HG03175 (cell line): ENCODE measurements at regions not wholly inside any gene's neighbourhood (a gene's known extent, or its start where the extent isn't known, plus 50 kb on each side); places are given as distances from the start of the nearest gene placed in this dataset.
A peak's percentile ranks its signal among the peaks of the same experiment; 100 is the strongest.
"Not testable (repeated sequence)": the region's sequence is repeated elsewhere in the genome, so short reads cannot be mapped to it uniquely, and the experiment has no call there.

ENCODE experiments used
- ATAC-seq: cut with Tn5 transposase; IDR thresholded peaks from one replicate; pipeline ENCODE4 v1.9.1; 2021; ENCODE audit warnings: mild to moderate bottlenecking, moderate library complexity; ENCODE audit not compliant: unreplicated experiment

DNA sequence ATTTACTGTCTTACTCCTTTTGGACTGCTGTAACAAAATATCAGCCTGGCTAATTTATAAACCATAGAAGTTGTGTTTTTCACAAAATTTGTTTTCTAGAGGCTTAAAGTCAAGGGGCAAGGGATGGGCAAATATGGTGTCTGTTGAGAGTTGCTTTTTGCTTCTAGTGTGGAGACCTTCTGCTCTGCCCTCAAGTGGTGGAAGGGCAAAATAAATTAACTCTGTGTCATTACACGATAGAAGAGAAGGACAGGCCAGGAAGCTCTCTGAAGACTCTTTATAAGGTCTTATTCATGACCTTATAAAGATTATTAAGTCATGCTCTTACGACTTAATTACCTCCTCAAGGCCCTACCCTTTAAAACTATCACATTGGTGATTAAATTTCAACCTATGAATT, 181.2 kb upstream of the LRATD1 start:
- ATAC-seq: no peak

GRCh38 chr2:14454202-14454601, 178.3 kb upstream of the LRATD1 start:
- no peak for ATAC-seq

DNA sequence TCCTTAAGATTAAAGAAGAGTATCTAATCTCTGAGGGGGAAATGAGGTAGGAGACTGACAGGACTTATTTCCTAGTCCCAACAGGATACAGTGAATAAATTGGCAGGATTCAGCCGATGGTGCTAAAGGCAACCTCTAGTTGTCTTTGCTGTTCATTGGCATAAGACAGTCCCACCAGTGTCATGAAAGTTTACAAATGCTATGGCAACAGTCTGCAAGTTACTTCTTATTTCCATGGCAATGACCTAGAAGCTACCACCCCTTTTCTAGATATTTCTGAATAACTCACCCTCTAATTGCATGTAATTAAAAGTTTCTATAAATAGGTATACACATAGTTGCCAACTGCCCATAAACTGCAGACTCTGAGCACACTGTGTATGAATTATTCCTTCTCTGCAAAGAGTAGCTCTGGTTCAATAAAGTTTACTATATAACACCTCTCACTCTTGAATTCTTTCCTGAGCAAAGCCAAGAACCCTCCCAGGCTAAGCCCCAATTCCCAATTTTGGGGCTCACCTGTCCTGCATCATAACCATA, 172.7 kb upstream of the LRATD1 start:
- no peak for ATAC-seq

DNA sequence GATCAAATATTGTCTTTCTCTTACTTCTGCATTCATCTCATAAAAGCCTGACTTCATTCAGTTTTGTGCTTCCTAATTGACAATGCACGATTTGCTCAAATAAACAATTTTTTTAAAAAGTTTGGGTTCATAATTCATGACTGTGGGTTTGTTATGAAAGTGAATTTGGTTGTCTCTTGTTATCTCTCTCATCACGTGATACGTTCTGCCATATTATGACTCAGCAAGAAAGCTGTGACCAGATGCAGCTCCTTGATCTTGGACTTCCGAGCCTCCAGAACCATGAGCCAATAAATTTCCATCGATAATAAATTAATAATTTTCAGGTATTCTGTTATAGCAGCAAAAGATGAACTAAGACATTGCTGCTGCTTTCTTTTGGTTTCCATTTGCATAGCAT, 156.5 kb upstream of the LRATD1 start:
- no peak for ATAC-seq

DNA sequence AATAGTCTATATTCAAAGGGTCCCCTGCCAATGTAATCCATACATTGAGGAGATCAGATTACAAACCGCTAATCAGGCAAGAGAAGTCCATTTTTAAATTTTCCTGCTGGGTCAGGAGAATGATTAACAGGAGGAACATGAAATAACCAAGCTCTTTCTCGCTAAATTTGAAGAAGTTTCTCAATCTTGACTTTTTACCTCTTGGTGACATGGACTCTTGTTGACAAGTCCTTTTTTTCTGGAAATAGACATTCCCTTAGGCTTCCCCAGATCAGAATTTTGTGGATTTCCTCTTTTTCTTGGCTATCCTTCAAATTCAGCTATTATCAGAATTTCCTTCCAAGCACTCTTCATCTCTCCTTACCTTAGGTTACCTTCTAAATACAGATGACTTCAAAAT, 153.0 kb upstream of the LRATD1 start:
- ATAC-seq: no peak

GRCh38 chr2:14480120-14480519, 152.4 kb upstream of the LRATD1 start:
- no peak for ATAC-seq

GRCh38 chr2:14480906-14481305, 151.6 kb upstream of the LRATD1 start:
- no peak for ATAC-seq

DNA sequence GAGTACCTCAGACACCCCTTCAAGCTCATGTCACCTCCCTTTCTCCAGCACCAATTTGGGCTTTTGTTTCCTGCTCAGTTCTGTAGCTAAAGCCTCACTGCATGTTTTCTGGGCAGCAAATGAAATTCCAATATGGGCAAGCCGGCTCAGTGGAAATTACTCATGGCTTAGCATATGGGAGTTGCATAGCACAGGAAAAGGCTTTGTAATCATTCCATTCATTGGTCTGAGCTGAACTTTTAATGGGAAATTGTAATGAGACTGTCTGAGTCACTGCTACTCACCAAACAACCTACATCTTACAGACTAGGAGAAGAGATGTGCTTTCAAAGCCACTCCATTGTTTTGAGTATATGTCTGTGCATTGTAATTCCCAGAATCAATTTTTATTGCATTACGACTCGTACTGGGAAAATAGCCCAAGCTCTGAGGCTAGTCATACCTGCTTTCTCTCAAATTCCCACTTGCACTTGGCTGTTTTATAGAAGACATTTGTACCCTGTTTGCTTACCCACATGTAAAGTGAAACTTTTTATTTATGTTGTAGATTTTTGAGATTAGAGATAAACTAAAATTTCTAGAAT, 139.5 kb upstream of the LRATD1 start:
- ATAC-seq: no peak

DNA sequence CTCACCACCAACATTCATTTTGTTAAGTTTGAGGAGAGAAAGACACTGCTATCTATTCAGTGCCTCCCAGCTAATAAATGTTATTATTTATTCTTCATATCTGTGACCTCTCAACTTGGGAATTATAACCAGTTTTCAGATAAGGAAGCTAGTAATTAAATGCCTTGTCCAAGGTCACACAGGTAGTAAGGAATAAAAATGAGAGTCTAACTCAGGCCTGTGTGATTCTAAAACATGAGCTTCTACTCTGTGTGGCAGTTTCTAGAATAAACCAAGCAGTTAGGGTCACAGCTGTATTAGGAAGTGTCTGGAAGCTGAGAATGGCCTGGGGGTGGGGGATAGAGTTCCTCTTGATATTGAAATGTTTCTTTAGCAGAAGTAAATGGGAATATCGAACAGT, 137.8 kb upstream of the LRATD1 start:
- no peak for ATAC-seq

- ATAC-seq: no peak
These were observed 131.5 kb upstream of the LRATD1 start for GRCh38 chr2:14501061-14501460.

DNA sequence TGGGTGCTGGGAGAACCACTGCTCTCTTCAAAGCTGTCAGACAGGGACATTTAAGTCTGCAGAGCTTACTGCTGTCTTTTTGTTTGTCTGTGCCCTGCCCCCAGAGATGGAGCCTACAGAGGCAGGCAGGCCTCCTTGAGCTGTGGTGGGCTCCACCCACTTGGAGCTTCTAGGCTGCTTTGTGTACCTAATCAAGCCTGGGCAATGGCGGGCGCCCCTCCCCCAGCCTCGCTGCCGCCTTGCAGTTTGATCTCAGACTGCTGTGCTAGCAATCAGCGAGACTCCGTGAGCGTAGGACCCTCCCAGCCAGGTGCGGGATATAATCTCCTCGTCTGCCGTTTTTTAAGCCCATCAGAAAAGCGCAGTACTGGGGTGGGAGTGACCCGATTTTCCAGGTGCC, 125.6 kb upstream of the LRATD1 start:
- not testable (repeated sequence) for ATAC-seq

GRCh38 chr2:14511541-14511940, 121.0 kb upstream of the LRATD1 start:
- ATAC-seq: no peak

- ATAC-seq: no peak
These were observed 118.6 kb upstream of the LRATD1 start for GRCh38 chr2:14513903-14514302.

DNA sequence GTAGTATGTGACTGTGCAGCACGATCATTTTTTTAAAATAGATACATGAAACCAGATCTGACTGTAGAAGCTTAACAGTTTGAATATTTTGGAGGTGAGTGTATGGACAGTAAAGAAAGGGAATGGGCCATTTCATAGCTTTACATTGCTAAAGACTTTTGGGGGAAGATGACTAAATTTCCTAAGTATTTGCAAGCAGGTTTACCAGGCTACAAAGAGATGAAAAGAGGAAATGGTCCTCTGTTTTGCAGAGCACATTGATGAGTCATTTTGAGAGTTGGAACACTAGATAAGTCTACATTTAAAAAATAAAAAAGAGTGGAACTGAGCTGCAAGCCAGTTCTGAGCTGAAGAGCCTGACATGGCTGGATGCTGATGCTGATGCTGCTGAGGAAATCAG, 115.7 kb upstream of the LRATD1 start:
- peak; percentile 61 for ATAC-seq

- ATAC-seq: no peak
These were observed 114.8 kb upstream of the LRATD1 start for GRCh38 chr2:14517731-14518130.

DNA sequence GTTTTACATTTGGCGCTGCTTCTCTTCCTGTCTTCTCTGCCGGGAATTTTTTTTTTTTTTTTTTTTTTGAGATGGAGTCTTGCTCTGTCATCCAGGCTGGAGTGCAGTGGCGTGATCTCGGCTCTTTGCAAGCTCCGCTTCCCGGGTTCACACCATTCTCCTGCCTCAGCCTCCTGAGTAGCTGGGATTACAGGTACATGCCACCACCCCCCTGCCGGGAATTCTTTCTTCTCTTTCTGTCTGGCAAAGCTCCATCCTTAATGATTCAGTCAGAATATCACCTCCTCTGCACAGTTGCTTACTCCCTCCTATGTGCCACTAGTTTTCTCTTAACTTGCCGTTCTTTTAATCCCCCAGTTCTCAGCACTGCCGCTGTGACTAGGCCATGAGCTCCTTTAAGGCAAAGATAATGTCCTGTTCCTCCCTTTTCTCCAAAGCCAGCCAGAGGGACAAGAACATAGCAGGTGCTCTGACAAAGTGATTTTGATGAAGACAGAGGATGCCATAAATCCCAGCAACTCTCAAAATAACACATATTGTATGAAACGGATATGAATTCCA, 112.1 kb upstream of the LRATD1 start:
- ATAC-seq: no peak

GRCh38 chr2:14524041-14524802, 108.3 kb upstream of the LRATD1 start:
- no peak for ATAC-seq

DNA sequence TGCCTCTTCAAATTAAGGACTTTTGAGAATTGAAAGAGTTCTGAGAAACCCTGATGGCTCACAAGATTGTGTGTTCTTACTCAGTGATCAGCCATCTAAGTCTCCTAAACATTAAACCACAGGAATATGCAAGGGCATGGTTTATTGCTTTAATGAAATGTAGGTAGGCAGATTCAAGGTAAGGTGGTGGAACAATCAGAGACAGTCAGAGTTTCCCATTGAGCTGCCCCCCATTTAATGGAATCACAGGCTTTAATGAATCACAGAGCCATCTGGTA, 107.8 kb upstream of the LRATD1 start:
- ATAC-seq: no peak

DNA sequence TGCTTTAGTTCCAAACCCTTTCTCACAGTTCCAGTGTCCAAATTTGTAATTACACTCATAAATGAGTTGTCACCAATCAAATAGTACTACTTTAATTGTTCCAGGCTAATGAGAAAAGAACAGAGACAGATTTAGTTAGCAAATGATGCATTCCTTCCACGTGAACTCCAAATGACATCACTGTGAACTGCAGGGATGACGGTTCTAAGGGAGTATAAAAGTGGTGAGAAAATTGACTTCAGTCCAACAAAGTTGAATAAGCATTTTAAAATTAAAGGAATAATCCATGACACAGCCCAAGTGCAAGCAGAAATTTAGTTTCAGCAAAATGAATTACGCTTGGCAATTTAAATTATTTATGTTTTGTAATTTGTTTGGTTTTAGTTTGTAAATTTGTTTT, 102.0 kb upstream of the LRATD1 start:
- ATAC-seq: no peak

DNA sequence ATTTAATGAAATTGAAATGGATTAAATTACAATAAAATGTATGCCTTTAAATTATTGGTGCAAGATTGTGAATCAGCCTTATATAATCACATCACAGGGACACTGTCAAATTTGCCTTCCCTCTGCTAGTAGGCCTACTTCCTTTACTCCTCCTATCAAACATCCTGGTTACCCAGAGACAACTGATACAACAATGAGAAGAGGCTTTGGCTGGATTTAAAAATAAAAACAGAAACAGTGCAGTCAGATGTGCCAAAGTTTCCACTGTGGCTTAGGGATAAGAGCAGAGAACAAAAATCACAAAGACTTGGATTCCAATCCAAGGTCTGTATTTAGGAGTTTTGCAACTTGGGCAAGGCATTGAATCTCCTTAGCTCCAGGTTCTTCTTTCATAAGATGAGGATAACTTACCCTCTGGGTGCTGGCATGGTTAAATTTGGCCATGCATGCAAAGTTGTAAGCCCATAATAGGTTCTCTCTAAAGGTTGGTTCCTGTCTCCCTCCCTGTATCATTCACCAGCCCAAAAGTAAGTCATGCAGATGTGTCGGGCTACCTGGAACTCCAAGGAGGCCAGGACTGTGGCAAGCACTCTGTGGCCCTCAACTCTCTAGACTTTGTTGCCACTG, 99.3 kb upstream of the LRATD1 start:
- ATAC-seq: no peak

- ATAC-seq: no peak
These were observed 97.4 kb upstream of the LRATD1 start for GRCh38 chr2:14535156-14535555.

GRCh38 chr2:14536976-14537375, 95.5 kb upstream of the LRATD1 start:
- ATAC-seq: no peak
